ENCODE measurements at regions not wholly inside any gene's neighbourhood (a gene's known extent, or its start where the extent isn't known, plus 50 kb on each side); places are given as distances from the start of the nearest gene placed in this dataset.

- Histone ChIP-seq H3K79me2 (ENCODE audit: insufficient read depth, low read length) (no peaks in the 10 kb centered on the region), H3K9ac (ENCODE audit: low read length) (no peak overlapping the region), H3K36me3 (ENCODE audit: insufficient read depth, low read length) (no peaks in the 10 kb centered on the region), H3K9me3 (ENCODE audit: insufficient read depth, low read depth, low read length) (no peaks in the 10 kb centered on the region), H3K4me3 (ENCODE audit: insufficient read depth, low read depth, low read length) (no peak overlapping the region), H4K20me1 (ENCODE audit: insufficient read depth, low read length) (no peaks in the 10 kb centered on the region), H3K27ac (ENCODE audit: low read depth, low read length) (no peak overlapping the region), H2AFZ (ENCODE audit: low read depth, low read length) (no peak overlapping the region), H3K4me2 (ENCODE audit: low read length) (no peak overlapping the region), H3K27me3 (ENCODE audit: insufficient read depth, low read length) (no peaks in the 10 kb centered on the region), H3K4me1 (ENCODE audit: insufficient read depth, low read length) (no peaks in the 10 kb centered on the region)
- peaks cover 8% of the 10 kb centered on the region for H3K9me3 Mint-ChIP-seq (ENCODE audit: unreplicated experiment)
- peaks cover 43% of the 10 kb centered on the region for H3K27me3 Mint-ChIP-seq (ENCODE audit: low read depth, unreplicated experiment)
- no peak overlapping the region for H3K27ac Mint-ChIP-seq (ENCODE audit: unreplicated experiment)
- peaks cover 1% of the 10 kb centered on the region for H3K36me3 Mint-ChIP-seq (ENCODE audit: low read depth, unreplicated experiment)
- H3K4me3 Mint-ChIP-seq (ENCODE audit: unreplicated experiment) = no peak overlapping the region
- no peaks in the 10 kb centered on the region for H3K4me1 Mint-ChIP-seq (ENCODE audit: low read depth, unreplicated experiment)
- FAIRE-seq (no peak), DNase-seq (ENCODE audit: low read depth) (no peak)
- TF ChIP-seq, protein P1, sequence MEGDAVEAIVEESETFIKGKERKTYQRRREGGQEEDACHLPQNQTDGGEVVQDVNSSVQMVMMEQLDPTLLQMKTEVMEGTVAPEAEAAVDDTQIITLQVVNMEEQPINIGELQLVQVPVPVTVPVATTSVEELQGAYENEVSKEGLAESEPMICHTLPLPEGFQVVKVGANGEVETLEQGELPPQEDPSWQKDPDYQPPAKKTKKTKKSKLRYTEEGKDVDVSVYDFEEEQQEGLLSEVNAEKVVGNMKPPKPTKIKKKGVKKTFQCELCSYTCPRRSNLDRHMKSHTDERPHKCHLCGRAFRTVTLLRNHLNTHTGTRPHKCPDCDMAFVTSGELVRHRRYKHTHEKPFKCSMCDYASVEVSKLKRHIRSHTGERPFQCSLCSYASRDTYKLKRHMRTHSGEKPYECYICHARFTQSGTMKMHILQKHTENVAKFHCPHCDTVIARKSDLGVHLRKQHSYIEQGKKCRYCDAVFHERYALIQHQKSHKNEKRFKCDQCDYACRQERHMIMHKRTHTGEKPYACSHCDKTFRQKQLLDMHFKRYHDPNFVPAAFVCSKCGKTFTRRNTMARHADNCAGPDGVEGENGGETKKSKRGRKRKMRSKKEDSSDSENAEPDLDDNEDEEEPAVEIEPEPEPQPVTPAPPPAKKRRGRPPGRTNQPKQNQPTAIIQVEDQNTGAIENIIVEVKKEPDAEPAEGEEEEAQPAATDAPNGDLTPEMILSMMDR (IDR thresholded peaks at IDR 0.05; ENCODE audit: insufficient read depth, low read depth, low read length) = no peak
- TF ChIP-seq EZH2 (IDR thresholded peaks at IDR 0.05; ENCODE audit: insufficient read depth, low read length) = no peak
Observed at GRCh38 chr19:32255536-32256295, 89.7 kb upstream of the ZNF507 start.

- peaks cover 1% of the 10 kb centered on the region for H3K36me3 Mint-ChIP-seq (ENCODE audit: low read depth, unreplicated experiment)
- no peaks in the 10 kb centered on the region for H3K36me3 ChIP-seq (ENCODE audit: insufficient read depth, low read length)
- peaks cover 40% of the 10 kb centered on the region for H3K27me3 Mint-ChIP-seq (ENCODE audit: low read depth, unreplicated experiment)
- H3K4me1 Mint-ChIP-seq (ENCODE audit: low read depth, unreplicated experiment) = no peaks in the 10 kb centered on the region
- DNase-seq (ENCODE audit: low read depth) (no peak), FAIRE-seq (no peak)
- no peaks in the 10 kb centered on the region for H3K4me1 ChIP-seq (ENCODE audit: insufficient read depth, low read length)
- no peak overlapping the region for H3K27ac Mint-ChIP-seq (ENCODE audit: unreplicated experiment)
- H3K9ac ChIP-seq (ENCODE audit: low read length) = no peak overlapping the region
- H3K9me3 Mint-ChIP-seq (ENCODE audit: unreplicated experiment) = peaks cover 8% of the 10 kb centered on the region
- no peaks in the 10 kb centered on the region for H3K27me3 ChIP-seq (ENCODE audit: insufficient read depth, low read length)
- no peak for TF ChIP-seq EZH2 (IDR thresholded peaks at IDR 0.05; ENCODE audit: insufficient read depth, low read length)
- TF ChIP-seq, protein P1 (IDR thresholded peaks at IDR 0.05; ENCODE audit: insufficient read depth, low read depth, low read length) = no peak
- H3K9me3 ChIP-seq (ENCODE audit: insufficient read depth, low read depth, low read length) = no peaks in the 10 kb centered on the region
- H4K20me1 ChIP-seq (ENCODE audit: insufficient read depth, low read length) = no peaks in the 10 kb centered on the region
- H3K27ac ChIP-seq (ENCODE audit: low read depth, low read length) = no peak overlapping the region
- H3K4me3 ChIP-seq (ENCODE audit: insufficient read depth, low read depth, low read length) = no peak overlapping the region
- no peak overlapping the region for H3K4me3 Mint-ChIP-seq (ENCODE audit: unreplicated experiment)
- H3K4me2 ChIP-seq (ENCODE audit: low read length) = no peak overlapping the region
- no peak overlapping the region for H2AFZ ChIP-seq (ENCODE audit: low read depth, low read length)
- H3K79me2 ChIP-seq (ENCODE audit: insufficient read depth, low read length) = no peaks in the 10 kb centered on the region
Observed at GRCh38 chr19:32256341-32256975, 89.0 kb upstream of the ZNF507 start.

All from astrocyte (in vitro differentiated cells and primary cell).